Breast epithelium (tissue), 3 donors: ENCODE measurements at regions not wholly inside any gene's neighbourhood (a gene's known extent, or its start where the extent isn't known, plus 50 kb on each side); places are given as distances from the start of the nearest gene placed in this dataset.

ENCODE experiments used
- POLR2A ChIP-seq: fragments of 450-650 bp; IDR thresholded peaks from one replicate; pipeline ENCODE4 v1.6.1; 2016; ENCODE audit warnings: antibody characterized with exemption, mild to moderate bottlenecking, moderate library complexity
- TF ChIP-seq, protein P1 (sequence below), 3 donors: fragments of 450-650 bp; IDR thresholded peaks; one replicate each; pipeline ENCODE4 v1.5.1; 2016 to 2017; ENCODE audit warnings: antibody characterized with exemption in 3 of 3, mild to moderate bottlenecking in 3 of 3, moderate library complexity in 3 of 3

DNA sequence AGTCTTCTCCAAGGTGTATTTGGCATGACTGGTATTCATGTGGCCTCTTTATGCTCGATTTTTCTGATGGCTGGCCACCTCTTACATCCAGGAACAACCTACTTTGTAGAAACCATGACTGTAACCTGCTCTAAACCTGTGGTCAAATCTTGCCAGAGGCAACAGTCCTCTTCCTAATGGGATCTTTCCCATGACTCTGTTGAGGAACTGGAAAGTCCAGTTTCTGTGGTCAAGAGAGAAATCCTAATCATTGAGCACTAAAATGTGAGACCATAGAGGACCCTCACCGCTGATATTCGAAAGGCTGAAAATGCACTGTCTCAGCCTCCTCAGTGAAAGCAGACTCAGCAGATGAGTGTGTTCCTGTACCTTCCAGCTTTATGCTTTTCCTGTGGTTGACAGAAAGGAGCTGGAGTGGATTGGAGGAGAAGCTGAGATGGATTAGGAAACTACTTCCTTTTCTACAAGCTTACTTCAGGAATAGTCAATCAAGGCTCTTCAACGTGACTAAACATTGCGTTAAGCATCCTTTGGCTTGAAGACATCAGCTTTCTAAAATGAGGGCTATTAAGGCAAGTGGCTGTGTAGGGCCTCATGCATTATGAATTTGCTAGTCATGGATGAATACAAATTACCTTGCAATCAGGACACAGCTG lies 69.7 kb upstream of the DAPK1 start:
- no peak for TF ChIP-seq POLR2A
- TF ChIP-seq, protein P1, sequence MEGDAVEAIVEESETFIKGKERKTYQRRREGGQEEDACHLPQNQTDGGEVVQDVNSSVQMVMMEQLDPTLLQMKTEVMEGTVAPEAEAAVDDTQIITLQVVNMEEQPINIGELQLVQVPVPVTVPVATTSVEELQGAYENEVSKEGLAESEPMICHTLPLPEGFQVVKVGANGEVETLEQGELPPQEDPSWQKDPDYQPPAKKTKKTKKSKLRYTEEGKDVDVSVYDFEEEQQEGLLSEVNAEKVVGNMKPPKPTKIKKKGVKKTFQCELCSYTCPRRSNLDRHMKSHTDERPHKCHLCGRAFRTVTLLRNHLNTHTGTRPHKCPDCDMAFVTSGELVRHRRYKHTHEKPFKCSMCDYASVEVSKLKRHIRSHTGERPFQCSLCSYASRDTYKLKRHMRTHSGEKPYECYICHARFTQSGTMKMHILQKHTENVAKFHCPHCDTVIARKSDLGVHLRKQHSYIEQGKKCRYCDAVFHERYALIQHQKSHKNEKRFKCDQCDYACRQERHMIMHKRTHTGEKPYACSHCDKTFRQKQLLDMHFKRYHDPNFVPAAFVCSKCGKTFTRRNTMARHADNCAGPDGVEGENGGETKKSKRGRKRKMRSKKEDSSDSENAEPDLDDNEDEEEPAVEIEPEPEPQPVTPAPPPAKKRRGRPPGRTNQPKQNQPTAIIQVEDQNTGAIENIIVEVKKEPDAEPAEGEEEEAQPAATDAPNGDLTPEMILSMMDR (IDR thresholded peaks at IDR 0.05): no peak
